ENCODE measurements at regions not wholly inside any gene's neighbourhood (a gene's known extent, or its start where the extent isn't known, plus 50 kb on each side); places are given as distances from the start of the nearest gene placed in this dataset.
"Not testable (repeated sequence)": the region's sequence is repeated elsewhere in the genome, so short reads cannot be mapped to it uniquely, and the experiment has no call there.

DNA sequence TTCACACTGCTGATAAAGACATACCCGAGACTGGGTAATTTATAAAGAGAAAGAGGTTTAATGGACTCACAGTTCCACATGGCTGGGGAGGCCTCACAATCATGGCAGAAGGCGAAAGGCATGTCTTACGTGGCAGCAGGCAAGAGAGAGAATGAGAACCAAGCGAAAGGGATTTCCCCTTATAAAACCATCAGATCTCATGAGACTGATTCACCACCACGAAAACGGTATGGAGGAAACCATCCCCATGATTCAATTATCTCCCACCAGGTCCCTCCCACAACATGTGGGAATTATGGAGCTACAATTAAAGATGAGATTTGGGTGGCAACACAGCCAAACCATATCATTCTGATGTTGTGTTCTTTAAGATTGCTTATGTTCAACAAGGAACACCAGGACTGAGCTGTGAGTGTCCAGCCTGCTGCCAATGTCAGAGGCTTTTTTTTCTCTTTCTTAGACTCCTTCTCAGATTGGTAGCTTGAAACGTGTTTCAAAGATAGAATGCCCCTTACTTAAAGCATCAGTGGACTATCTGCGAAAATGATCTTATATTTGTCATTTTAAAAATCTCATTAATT, 124.1 kb upstream of the TWIST2 start:
- TF ChIP-seq, protein P1, sequence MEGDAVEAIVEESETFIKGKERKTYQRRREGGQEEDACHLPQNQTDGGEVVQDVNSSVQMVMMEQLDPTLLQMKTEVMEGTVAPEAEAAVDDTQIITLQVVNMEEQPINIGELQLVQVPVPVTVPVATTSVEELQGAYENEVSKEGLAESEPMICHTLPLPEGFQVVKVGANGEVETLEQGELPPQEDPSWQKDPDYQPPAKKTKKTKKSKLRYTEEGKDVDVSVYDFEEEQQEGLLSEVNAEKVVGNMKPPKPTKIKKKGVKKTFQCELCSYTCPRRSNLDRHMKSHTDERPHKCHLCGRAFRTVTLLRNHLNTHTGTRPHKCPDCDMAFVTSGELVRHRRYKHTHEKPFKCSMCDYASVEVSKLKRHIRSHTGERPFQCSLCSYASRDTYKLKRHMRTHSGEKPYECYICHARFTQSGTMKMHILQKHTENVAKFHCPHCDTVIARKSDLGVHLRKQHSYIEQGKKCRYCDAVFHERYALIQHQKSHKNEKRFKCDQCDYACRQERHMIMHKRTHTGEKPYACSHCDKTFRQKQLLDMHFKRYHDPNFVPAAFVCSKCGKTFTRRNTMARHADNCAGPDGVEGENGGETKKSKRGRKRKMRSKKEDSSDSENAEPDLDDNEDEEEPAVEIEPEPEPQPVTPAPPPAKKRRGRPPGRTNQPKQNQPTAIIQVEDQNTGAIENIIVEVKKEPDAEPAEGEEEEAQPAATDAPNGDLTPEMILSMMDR (IDR thresholded peaks at IDR 0.05; ENCODE audit: low read depth, low read length), result not testable (repeated sequence)
- not testable (repeated sequence) for TF ChIP-seq EZH2phosphoT487 (IDR thresholded peaks at IDR 0.05; ENCODE audit: low read depth)
